GM19239 (cell line): ENCODE measurements at regions not wholly inside any gene's neighbourhood (a gene's known extent, or its start where the extent isn't known, plus 50 kb on each side); places are given as distances from the start of the nearest gene placed in this dataset.
"Not testable (repeated sequence)": the region's sequence is repeated elsewhere in the genome, so short reads cannot be mapped to it uniquely, and the experiment has no call there.

Experiments
- DNase-seq: peaks from one replicate; pipeline ENCODE4 v3.0.0; 2011; ENCODE audit warnings: low spot score; ENCODE audit not compliant: insufficient read length
- FAIRE-seq: peaks from 2 replicates; lab custom pipeline; 2011; peaks lifted over from hg19 to GRCh38; lab: Jason Lieb, UNC

DNA sequence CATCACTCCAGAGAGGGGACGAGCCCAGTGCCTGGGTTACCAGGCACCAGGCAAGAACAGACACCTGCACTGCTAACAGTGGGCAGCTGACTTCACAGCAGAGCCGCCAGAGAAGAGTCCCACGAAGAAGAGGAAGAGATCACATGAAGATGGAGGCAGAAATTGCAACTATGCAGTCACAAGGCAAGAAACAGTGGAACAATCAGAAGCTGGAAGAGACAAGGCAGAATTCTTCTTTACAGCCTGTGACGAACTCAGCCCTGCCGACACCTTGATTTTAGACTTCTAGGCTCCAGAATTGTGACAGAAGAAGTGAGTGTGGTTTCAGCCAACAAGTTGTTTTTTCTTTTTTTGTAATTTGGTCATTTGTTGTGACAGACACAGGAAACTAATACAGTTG is 59.2 kb downstream of the IL12A start:
- DNase-seq (no peak), FAIRE-seq (no peak)

DNA sequence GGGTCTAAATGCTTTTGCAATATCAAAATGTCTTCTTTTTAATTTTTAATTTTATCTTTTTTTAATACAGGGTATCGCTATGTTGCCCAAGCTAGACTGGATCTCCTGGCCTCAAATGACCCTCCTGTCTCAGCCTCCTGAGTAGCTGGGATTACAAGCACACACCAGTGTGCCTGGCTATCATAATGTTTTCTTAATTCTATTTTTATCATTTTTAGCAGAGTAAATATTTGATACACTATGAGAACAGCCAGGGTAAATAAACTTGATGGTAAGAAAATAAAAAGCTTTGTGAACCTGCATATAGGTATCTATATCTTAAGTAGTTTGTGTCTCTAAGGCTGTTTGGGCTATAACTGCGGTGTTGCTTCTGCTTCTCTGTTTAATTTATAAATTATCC is 60.4 kb downstream of the IL12A start:
- DNase-seq: no peak
- no peak for FAIRE-seq

- no peak for DNase-seq
- FAIRE-seq: no peak
Observed at GRCh38 chr3:160049565-160049964, 60.9 kb downstream of the IL12A start.

DNA sequence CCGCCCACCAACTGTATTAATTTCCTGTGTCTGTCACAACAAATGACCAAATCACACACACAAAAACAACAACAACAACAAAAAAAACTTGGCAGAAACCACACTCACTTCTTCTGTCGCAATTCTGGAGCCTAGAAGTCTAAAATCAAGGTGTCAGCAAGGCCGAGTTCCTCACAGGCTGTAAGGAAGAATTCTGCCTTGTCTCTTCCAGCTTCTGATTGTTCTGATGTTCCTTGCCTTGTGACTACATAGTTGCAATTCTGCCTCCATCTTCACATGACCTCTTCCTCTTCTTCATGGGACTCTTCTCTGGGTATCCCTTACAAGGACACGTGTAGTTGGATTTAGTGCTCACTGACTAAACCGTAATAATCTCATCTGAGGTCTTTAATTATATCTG is 61.4 kb downstream of the IL12A start:
- FAIRE-seq (no peak), DNase-seq (no peak)

GRCh38 chr3:160052385-160053047 is 63.9 kb downstream of the IL12A start:
- DNase-seq: no peak
- no peak for FAIRE-seq

- DNase-seq: no peak
- FAIRE-seq: no peak
Observed at GRCh38 chr3:160053048-160053391, 64.4 kb downstream of the IL12A start.

DNA sequence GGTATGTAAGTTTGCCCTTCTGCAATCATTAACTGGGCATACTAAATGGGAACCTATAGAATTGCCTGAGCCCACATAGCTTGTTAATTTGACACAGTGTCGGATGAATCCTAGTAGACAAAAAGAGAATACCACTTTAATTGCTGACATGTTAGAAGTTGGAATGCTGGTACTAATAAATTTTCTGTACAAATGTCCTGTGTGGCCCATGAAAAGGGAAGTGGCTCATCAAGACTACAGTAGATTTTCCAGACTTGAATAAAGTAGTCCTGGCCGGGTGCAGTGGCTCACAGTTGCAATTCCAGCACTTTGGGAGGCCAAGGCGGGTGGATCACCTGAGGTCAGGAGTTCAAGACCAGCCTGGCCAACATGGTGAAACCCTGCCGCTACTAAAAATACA is 66.2 kb downstream of the IL12A start:
- DNase-seq, FAIRE-seq: not testable (repeated sequence)

GRCh38 chr3:160055659-160056058 is 67.0 kb downstream of the IL12A start:
- FAIRE-seq (peak; percentile 14), DNase-seq (no peak)

- DNase-seq (no peak), FAIRE-seq (no peak)
Observed at GRCh38 chr3:160057331-160057730, 68.7 kb downstream of the IL12A start.

DNA sequence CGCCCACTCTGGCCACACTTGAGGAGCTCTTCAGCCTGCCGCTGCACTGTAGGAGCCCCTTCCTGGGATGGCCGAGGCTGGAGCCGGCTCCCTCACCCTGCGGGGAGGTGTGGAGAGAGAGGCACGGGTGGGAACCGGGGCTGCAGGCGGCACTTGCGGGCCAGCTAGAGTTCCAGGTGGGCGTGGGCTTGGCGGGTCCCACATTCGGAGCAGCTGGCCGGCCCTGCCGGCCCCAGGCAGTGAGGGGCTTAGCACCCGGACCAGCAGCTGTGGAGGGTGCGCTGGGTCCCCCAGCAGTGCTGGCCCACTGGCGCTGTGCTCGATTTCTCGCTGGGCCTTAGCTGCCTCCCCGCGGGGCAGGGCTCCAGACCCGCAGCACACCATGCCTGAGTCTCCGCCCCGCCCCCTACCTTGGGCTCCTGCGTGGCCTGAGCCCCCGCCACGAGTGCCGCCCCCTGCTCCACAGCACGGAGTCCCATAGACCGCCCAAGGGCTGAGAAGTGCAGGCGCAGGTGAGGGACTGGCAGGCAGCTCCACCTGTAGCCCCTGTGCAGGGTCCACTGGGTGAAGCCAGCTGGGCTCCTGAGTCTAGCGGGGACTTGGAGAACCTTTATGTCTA is 71.9 kb downstream of the IL12A start:
- FAIRE-seq: no peak

GRCh38 chr3:160061525-160061924 is 72.9 kb downstream of the IL12A start:
- DNase-seq (no peak), FAIRE-seq (no peak)

More for the DNA sequence above, 71.9 kb downstream of the IL12A start:
- no peak for DNase-seq

GRCh38 chr3:160065282-160065681 is 76.6 kb downstream of the IL12A start:
- FAIRE-seq (no peak), DNase-seq (no peak)

DNA sequence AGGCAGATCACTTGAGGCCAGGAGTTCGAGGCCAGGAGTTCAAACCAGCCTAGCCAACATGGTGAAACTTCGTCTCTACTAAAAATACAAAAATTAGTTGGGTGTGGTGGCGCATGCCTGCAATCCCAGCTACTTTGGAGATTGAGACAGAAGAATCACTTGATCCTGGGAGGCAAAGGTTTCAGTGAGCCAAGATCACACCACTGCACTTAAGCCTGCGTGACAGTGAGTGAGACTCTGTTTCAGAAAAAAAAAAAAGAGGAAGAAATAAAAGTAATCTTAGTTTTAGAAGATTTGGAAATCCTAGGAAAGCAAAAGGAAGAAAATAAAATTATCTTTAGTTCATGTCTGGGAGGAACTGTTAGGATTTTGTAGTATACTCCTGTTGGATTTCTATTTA is 77.2 kb downstream of the IL12A start:
- DNase-seq (no peak), FAIRE-seq (no peak)

DNA sequence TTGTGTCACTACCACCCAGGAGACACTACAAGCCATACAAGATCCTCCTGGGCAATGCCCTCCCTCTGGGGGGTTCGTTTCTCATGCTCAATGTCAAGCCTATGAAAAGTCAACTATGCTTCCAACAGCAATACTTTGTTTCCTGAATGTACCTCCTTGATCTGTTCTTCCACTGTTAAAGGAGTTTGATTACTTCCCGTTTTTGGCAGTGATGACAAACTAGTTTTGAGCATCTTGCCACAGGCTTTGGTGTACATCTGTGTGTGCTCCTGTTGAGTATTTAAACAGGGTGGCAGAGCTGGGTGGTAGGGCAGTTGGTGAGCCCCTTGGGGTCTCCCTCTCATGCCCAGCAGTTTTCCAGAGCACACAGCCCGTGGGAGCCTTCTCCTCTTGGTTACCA is 81.4 kb downstream of the IL12A start:
- DNase-seq (no peak), FAIRE-seq (no peak)

DNA sequence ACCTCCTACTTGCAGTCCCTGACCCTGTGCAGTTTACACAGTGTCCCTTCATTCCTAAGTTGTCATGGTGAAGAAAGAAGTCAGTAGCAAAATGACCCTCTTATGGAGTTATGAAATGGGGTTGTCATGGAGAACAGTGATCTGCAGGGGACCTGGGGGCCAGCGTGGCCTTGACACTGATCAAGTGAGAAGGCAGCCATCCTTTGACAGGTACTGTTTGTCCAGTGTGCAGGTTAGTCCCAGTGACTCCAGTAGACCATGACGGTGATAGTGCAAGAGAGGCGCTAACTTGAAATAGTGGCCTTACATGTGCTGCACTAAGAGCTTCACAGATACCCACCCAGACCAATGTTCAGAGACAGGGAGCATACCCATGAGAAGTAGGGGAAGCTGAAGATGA is 87.9 kb downstream of the IL12A start:
- no peak for DNase-seq
- no peak for FAIRE-seq

GRCh38 chr3:160078533-160078932 is 89.9 kb downstream of the IL12A start:
- FAIRE-seq: no peak
- no peak for DNase-seq

DNA sequence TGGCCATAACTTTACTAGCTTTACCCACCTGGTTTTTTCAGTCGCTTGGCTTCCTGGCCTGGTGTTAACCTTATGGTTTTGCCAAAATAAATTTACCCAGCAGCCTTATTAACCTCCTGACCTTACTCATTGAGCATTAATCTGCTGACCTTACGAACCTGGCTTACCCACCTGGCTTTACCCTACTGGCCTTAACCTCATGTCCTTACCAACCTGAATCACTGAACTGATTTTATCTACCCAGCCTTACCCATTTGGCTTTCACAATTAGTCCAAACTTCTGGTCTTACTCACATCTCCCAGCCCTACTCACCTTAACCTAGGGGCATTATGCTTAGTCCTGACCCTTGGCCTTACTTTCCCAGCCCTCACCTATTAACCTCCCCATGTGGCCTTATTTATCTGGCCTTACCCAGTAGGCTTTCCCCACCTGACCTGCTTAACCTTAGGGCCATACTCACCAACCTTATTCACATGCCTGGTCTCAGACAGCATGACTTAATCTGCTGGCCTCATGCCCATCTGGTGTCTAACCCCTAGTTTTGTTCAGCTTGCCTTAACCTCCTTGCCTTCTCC is 93.4 kb downstream of the IL12A start:
- DNase-seq (no peak), FAIRE-seq (no peak)

GRCh38 chr3:160084998-160085397 is 96.4 kb downstream of the IL12A start:
- FAIRE-seq (no peak), DNase-seq (no peak)

DNA sequence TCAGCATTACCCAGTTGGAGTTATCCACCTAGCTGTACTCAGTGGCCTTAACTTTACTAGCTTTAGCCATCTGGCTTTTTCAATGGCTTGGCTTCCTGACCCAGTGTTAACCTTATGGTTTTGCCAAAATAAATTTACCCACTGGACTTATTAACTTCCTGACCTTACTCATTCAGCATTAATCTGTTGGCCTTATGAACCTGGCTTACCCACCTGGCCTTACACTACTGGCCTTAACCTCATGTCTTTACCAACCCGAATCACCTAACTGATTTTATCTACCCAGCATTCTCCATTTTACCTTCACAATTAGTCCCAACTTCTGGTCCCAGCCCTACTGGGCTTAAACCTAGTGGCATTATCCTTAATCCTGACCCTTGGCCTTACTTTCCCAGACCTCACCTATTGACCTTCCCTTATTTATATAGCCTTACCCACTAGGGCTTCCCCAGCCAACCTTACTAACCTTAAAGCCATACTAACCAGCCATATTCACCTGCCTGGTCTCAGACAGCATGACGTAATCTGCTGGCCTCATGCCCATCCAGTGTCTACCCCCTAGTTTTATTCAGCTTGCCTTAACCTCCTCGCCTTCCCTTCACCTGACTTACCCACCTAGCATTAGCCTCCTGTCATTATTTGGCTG is 100.0 kb downstream of the IL12A start:
- FAIRE-seq: no peak
- DNase-seq: no peak

GRCh38 chr3:160090653-160091052 is 102.0 kb downstream of the IL12A start:
- DNase-seq (no peak), FAIRE-seq (no peak)

DNA sequence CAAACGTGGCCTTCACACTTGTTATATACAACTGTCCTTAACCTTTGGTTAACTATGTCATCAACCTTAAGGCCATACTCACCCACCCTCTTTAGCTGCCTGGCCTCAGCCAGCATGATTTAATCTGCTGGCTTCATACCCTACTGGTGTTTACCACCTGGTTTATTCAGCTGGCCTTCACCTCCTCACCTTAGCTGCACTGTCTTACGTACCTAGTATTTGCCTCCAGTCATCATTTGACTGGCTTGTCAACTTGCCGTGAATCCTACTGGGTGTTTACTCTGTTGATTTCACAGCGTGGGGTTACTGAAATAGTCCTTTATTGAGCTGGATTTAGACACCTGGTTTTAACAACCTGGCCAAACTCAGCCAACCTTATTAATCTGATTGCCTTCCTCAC is 102.8 kb downstream of the IL12A start:
- DNase-seq: no peak
- no peak for FAIRE-seq
